ENCODE measurements at regions not wholly inside any gene's neighbourhood (a gene's known extent, or its start where the extent isn't known, plus 50 kb on each side); places are given as distances from the start of the nearest gene placed in this dataset.

GRCh38 chr6:1096967-1097765 lies 214.7 kb upstream of the FOXQ1 start:
- DNase-seq (ENCODE audit: extremely low read depth, low read depth, low spot score): no peak

GRCh38 chr6:1094306-1094705 lies 217.6 kb upstream of the FOXQ1 start:
- DNase-seq (ENCODE audit: extremely low read depth, low read depth, low spot score): no peak

DNA sequence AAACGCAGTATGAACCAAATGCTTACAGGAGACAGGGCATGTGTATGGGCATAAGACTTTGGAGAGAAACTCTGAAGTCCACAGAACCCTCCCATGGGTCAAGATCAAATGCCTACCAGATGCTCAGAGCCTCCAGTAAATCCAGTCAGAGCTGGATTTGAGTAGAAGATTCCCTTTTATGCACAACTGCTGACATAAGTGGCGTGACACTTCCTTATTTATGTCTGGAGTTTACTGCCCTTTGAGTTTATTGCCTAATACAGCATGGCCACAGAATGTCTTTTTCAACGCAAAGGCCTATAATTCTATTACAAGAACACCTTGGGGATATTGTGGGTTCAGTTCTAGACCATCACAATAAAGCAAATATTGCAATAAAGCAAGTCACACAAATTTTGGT lies 220.0 kb upstream of the FOXQ1 start:
- DNase-seq (ENCODE audit: extremely low read depth, low read depth, low spot score): no peak

- DNase-seq (ENCODE audit: extremely low read depth, low read depth, low spot score): no peak
Measured at GRCh38 chr6:1089859-1090258, 222.0 kb upstream of the FOXQ1 start.

DNA sequence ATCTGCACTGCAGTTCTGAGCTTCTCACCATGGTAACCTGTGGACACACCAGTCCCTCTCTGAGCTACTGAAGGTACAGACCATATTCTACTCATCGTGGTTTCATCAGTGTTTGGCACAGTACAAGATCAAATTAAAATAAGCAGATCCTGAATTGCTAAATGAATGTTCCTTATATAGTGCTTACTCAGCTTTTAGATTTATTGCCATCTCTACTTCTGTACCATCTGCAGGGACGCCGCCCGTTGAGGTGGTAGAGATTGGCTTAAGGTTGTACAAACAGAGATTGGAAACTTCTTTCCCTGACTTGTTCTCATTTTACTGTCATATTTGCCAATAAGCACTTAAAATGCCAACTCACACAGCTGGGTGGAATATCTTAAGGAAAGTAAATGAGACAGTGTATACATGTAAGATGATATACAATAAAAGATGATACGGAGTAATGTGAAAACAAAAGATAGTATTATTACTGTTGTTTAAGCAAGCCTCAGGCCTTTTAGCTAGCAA lies 223.4 kb upstream of the FOXQ1 start:
- no peak for DNase-seq (ENCODE audit: extremely low read depth, low read depth, low spot score)

- DNase-seq (ENCODE audit: extremely low read depth, low read depth, low spot score): no peak
Measured at GRCh38 chr6:1087154-1087843, 224.6 kb upstream of the FOXQ1 start.

GRCh38 chr6:1086446-1087153 lies 225.3 kb upstream of the FOXQ1 start:
- no peak for DNase-seq (ENCODE audit: extremely low read depth, low read depth, low spot score)

DNA sequence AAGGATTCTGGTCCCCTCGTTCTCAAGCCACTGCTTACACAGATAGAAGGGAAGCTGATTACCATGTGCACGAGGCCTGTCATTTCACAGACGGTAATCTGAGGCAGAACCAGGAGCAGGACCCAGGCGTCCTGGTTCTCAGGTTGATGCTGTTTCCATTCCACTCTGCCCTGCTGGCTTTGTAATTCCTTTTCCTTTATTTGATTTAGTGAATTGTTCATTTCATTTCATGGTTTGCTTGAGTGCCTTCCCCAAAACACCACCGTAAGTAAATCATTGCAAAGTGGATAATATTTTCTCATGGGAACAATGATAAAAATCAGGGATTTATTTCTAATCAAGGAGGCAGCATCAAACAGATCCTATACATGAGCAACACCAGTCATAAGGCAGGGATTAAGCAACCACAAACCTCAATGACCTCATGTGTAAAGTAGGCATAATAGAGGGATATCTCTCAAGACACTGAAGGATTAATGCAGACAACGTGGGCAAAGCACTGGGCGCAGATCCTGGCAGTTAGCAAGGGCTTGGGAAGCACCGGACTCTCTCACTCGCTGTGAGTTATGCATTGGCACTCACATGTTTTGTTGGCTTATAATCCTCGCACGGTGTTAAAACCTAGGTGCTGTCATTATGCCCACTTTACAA lies 229.5 kb upstream of the FOXQ1 start:
- DNase-seq (ENCODE audit: extremely low read depth, low read depth, low spot score): no peak

DNA sequence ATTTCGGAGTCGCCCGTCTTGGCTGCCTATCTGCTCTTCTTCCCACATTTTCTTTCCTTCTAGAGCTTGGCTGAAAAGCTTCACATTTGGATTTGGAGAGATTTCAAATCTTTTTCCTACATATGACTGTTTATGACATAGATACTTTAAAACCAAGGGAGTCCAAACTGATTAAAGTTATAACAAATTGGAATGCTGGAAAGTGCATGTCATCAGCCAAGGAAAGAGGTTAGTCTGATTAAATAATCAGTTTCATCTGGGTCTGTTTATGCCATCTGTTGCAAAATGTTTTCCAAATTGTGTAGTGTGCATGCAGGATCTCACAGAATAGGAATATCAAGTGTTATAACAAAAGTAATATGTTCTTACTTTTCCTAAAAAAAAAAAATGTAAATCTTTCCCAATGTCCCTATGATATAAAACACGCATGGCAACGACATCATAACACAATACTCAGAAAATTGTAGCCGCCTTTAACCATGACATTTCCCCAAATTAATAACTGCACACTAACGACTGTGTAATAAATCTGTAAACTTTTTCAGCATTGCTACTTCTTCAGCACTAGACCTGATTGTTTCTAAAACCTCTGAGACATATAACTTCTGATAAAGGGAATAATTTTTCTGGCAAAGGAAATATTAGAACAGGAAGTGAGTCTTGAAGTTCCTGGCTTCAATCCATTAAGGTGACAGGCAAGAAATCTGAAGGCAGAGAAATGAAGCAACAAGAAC lies 230.2 kb upstream of the FOXQ1 start:
- no peak for DNase-seq (ENCODE audit: extremely low read depth, low read depth, low spot score)

GRCh38 chr6:1080453-1081337 lies 231.2 kb upstream of the FOXQ1 start:
- no peak for DNase-seq (ENCODE audit: extremely low read depth, low read depth, low spot score)

- DNase-seq (ENCODE audit: extremely low read depth, low read depth, low spot score): no peak
Measured at GRCh38 chr6:1079525-1079924, 232.4 kb upstream of the FOXQ1 start.

DNA sequence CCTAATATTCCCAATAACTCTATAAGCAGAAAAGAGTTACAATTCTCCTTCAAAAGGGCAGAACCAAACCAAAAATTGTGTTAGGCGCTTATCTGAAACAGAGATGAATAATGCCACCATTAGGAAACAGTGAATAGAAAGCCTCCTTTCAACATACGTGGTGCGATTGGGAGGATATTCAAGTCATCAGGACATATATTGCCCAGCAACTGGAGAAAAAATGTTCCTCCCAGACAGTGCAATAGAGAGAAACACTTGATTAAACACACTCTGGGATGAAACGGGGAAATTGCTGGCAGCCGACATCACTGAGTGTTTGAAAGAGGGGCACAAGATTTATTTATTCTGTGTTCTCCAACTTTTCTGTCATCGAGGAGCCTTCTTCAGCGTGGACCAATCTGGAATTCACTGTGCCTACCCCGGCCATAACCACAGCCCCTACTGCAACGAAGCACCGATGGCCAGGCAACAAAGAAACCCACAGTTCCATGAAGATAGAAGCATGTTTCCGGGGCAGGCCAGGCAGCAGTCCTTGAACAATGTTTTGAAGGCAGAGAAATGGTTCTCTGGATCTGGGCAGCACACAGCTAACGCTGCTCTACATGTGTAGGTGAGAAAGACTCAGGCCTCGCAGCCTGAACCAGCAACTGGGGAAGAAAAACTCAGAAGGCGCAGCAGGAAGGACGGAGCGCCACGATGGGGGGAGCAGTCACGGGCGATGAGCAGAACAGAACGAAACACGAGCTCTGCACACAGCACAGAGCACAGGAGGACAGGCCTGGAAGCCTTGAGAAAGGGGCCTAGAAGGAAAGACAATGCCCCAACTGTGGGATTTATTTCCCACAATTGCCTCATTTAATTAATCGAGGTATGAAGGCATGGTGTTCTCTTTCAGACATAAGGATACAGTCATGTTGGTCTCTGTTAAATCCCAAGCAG lies 234.2 kb upstream of the FOXQ1 start:
- no peak for DNase-seq (ENCODE audit: extremely low read depth, low read depth, low spot score)

GRCh38 chr6:1076531-1077459 lies 235.1 kb upstream of the FOXQ1 start:
- no peak for DNase-seq (ENCODE audit: extremely low read depth, low read depth, low spot score)

GRCh38 chr6:1075880-1076279 lies 236.0 kb upstream of the FOXQ1 start:
- DNase-seq (ENCODE audit: extremely low read depth, low read depth, low spot score): no peak

DNA sequence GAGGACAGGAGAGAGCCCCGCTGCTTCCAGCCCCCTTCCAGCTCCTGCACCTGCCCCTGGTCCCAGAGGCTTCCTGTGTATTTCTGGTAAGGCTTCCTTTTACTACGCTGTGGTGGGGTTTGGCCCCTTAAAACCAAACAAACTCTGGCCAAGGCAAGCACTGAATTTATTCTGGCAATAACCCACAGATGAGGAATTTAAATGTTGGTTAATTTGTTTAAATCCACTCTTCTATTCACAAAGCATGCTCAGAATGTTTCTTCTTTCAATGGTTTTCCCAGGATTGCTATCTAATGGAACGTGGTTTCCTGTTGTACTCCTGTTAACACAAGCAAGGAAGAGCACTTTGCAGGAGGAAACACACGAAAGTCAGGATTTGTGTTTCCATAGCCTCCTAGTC lies 236.5 kb upstream of the FOXQ1 start:
- DNase-seq (ENCODE audit: extremely low read depth, low read depth, low spot score): no peak

DNA sequence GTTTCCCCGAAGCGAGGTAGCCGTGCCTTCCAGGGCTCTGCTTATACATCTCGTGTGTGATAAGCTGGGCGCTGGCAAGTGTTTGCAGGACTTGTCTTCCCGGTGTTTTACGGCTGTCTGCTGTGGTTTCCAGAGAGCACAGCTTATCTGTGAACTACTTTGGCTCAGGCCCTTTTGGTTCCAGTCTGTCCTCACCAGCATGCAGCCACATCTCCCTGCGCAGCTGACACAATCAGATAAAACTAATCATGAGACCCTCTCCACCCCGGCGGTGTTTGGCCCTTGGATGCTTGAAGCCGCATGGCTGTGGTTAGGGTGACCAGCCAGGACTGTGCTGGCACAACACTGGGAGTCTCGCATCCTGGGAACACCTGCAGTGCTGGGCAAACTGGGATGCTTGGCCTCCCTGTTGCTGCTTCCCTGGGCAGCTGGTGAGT lies 241.8 kb upstream of the FOXQ1 start:
- DNase-seq (ENCODE audit: extremely low read depth, low read depth, low spot score): no peak

DNA sequence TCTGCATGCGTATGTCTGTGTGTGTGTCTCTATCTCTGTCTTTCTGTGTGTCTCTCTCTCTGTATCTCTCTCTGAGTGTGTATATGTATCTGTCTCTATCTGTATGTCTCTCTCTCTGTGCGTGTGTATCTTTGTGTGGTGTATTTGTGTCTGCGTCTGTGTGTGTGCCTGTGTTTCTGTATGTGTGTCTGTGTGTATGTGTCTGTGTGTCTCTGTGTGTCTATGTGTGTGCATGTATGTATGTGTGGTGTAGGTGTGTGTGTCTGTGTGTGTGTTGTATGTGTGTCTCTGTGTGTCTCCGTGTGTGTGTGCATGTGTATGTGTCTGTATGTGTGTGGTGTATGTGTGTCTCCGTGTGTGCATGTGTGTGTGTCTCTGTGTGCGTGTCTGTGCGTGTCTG lies 243.0 kb upstream of the FOXQ1 start:
- DNase-seq (ENCODE audit: extremely low read depth, low read depth, low spot score): no peak

Data from glomerular endothelial cell (primary cell).